ENCODE measurements at regions not wholly inside any gene's neighbourhood (a gene's known extent, or its start where the extent isn't known, plus 50 kb on each side); places are given as distances from the start of the nearest gene placed in this dataset.

GRCh38 chr6:65903992-65904391 is 197.0 kb upstream of the EYS start:
- no peak for DNase-seq (ENCODE audit: low read depth)

- no peak for DNase-seq (ENCODE audit: low read depth)
Measured at GRCh38 chr6:65900928-65901327, 193.9 kb upstream of the EYS start.

GRCh38 chr6:65896140-65896539 is 189.1 kb upstream of the EYS start:
- no peak for DNase-seq (ENCODE audit: low read depth)

GRCh38 chr6:65876668-65877067 is 169.6 kb upstream of the EYS start:
- DNase-seq (ENCODE audit: low read depth), result no peak

- DNase-seq (ENCODE audit: low read depth), result no peak
Measured at GRCh38 chr6:65852369-65852852, 145.4 kb upstream of the EYS start.

- DNase-seq (ENCODE audit: low read depth), result no peak
Measured at GRCh38 chr6:65830151-65830550, 123.1 kb upstream of the EYS start.

GRCh38 chr6:65819152-65819551 is 112.1 kb upstream of the EYS start:
- peak; percentile 59 for DNase-seq (ENCODE audit: low read depth)

GRCh38 chr6:65818576-65818975 is 111.5 kb upstream of the EYS start:
- DNase-seq (ENCODE audit: low read depth), result no peak

- no peak for DNase-seq (ENCODE audit: low read depth)
Measured at GRCh38 chr6:65816991-65817390, 110.0 kb upstream of the EYS start.

- no peak for DNase-seq (ENCODE audit: low read depth)
Measured at GRCh38 chr6:65814071-65814470, 107.0 kb upstream of the EYS start.

GRCh38 chr6:65803186-65803585 is 96.2 kb upstream of the EYS start:
- no peak for DNase-seq (ENCODE audit: low read depth)

- DNase-seq (ENCODE audit: low read depth), result no peak
Measured at GRCh38 chr6:65799389-65799788, 92.4 kb upstream of the EYS start.

- no peak for DNase-seq (ENCODE audit: low read depth)
Measured at GRCh38 chr6:65798280-65799014, 91.4 kb upstream of the EYS start.

GRCh38 chr6:65790666-65791065 is 83.6 kb upstream of the EYS start:
- no peak for DNase-seq (ENCODE audit: low read depth)

- no peak for DNase-seq (ENCODE audit: low read depth)
Measured at GRCh38 chr6:65787787-65788186, 80.8 kb upstream of the EYS start.

GRCh38 chr6:65786815-65787214 is 79.8 kb upstream of the EYS start:
- no peak for DNase-seq (ENCODE audit: low read depth)

- no peak for DNase-seq (ENCODE audit: low read depth)
Measured at GRCh38 chr6:65780691-65781090, 73.7 kb upstream of the EYS start.

- no peak for DNase-seq (ENCODE audit: low read depth)
Measured at GRCh38 chr6:65776332-65776731, 69.3 kb upstream of the EYS start.

GRCh38 chr6:65771946-65772345 is 64.9 kb upstream of the EYS start:
- no peak for DNase-seq (ENCODE audit: low read depth)

GRCh38 chr6:65761890-65762289 is 54.9 kb upstream of the EYS start:
- DNase-seq (ENCODE audit: low read depth), result no peak

- DNase-seq (ENCODE audit: low read depth), result peak; percentile 73
Measured at GRCh38 chr6:65760285-65760684, 53.3 kb upstream of the EYS start.

All from M059J (cell line).